ENCODE measurements at regions not wholly inside any gene's neighbourhood (a gene's known extent, or its start where the extent isn't known, plus 50 kb on each side); places are given as distances from the start of the nearest gene placed in this dataset.

DNA sequence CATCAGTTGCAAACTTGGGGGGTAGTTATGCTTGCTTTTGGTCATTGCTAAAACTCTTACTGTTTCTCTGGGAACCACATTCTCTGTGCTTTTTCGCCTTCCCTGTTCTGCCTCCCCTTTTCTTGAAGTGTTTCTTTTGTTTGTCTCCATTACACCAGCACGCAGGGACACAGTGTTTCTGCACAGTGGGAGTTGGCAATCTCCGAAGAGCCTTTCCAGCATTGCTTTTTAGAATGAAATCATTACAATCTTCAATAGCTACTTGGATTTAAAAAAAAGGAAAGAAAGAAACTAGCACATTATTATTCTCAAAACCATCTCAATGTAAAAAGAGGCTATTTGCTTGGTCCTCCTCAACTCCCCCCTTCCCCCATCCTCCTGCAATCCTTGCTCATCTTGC, 536.7 kb upstream of the MMS22L start:
- TF ChIP-seq, protein P1, sequence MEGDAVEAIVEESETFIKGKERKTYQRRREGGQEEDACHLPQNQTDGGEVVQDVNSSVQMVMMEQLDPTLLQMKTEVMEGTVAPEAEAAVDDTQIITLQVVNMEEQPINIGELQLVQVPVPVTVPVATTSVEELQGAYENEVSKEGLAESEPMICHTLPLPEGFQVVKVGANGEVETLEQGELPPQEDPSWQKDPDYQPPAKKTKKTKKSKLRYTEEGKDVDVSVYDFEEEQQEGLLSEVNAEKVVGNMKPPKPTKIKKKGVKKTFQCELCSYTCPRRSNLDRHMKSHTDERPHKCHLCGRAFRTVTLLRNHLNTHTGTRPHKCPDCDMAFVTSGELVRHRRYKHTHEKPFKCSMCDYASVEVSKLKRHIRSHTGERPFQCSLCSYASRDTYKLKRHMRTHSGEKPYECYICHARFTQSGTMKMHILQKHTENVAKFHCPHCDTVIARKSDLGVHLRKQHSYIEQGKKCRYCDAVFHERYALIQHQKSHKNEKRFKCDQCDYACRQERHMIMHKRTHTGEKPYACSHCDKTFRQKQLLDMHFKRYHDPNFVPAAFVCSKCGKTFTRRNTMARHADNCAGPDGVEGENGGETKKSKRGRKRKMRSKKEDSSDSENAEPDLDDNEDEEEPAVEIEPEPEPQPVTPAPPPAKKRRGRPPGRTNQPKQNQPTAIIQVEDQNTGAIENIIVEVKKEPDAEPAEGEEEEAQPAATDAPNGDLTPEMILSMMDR (IDR thresholded peaks at IDR 0.05; ENCODE audit: low read length): no peak
- no peak for TF ChIP-seq EZH2 (optimal IDR thresholded peaks at IDR 0.05; ENCODE audit: low read depth, low read length)

Measured in MM.1S (cell line).